DMS79 (cell line): ENCODE measurements at regions not wholly inside any gene's neighbourhood (a gene's known extent, or its start where the extent isn't known, plus 50 kb on each side); places are given as distances from the start of the nearest gene placed in this dataset.
"Not testable (repeated sequence)": the region's sequence is repeated elsewhere in the genome, so short reads cannot be mapped to it uniquely, and the experiment has no call there.

Source experiments
- DNase-seq: peaks from one replicate; lab custom pipeline; 2025; lab: John Stamatoyannopoulos, UW

GRCh38 chr6:21334651-21335050, 258.9 kb upstream of the SOX4 start:
- DNase-seq: no peak

GRCh38 chr6:21335591-21335990, 258.0 kb upstream of the SOX4 start:
- no peak for DNase-seq

GRCh38 chr6:21337263-21337662, 256.3 kb upstream of the SOX4 start:
- no peak for DNase-seq

- DNase-seq: no peak
Measured at GRCh38 chr6:21340573-21340972, 253.0 kb upstream of the SOX4 start.

- peak; percentile 67 for DNase-seq
Measured at GRCh38 chr6:21341910-21342309, 251.6 kb upstream of the SOX4 start.

- DNase-seq: no peak
Measured at GRCh38 chr6:21342501-21342900, 251.1 kb upstream of the SOX4 start.

- not testable (repeated sequence) for DNase-seq
Measured at GRCh38 chr6:21345704-21346103, 247.8 kb upstream of the SOX4 start.

GRCh38 chr6:21348146-21348503, 245.4 kb upstream of the SOX4 start:
- DNase-seq: no peak

GRCh38 chr6:21348504-21349195, 244.9 kb upstream of the SOX4 start:
- peak; percentile 38 for DNase-seq

GRCh38 chr6:21349834-21350233, 243.7 kb upstream of the SOX4 start:
- no peak for DNase-seq

GRCh38 chr6:21350926-21351325, 242.6 kb upstream of the SOX4 start:
- DNase-seq: no peak

- peak; percentile 80 for DNase-seq
Measured at GRCh38 chr6:21352131-21352530, 241.4 kb upstream of the SOX4 start.

GRCh38 chr6:21354805-21355238, 238.7 kb upstream of the SOX4 start:
- no peak for DNase-seq

GRCh38 chr6:21355638-21356037, 237.9 kb upstream of the SOX4 start:
- DNase-seq: no peak

- no peak for DNase-seq
Measured at GRCh38 chr6:21357262-21357661, 236.3 kb upstream of the SOX4 start.

- DNase-seq: no peak
Measured at GRCh38 chr6:21359926-21360325, 233.6 kb upstream of the SOX4 start.

GRCh38 chr6:21360336-21360735, 233.2 kb upstream of the SOX4 start:
- no peak for DNase-seq

- DNase-seq: no peak
Measured at GRCh38 chr6:21367148-21367547, 226.4 kb upstream of the SOX4 start.

GRCh38 chr6:21367649-21368154, 225.8 kb upstream of the SOX4 start:
- DNase-seq: no peak

GRCh38 chr6:21371061-21371460, 222.5 kb upstream of the SOX4 start:
- no peak for DNase-seq

- DNase-seq: no peak
Measured at GRCh38 chr6:21371676-21372171, 221.8 kb upstream of the SOX4 start.

GRCh38 chr6:21375151-21376116, 218.1 kb upstream of the SOX4 start:
- DNase-seq: no peak

- no peak for DNase-seq
Measured at GRCh38 chr6:21377356-21377755, 216.2 kb upstream of the SOX4 start.
